Duodenal mucosa (tissue), 2 donors: ENCODE measurements at regions not wholly inside any gene's neighbourhood (a gene's known extent, or its start where the extent isn't known, plus 50 kb on each side); places are given as distances from the start of the nearest gene placed in this dataset.
"Not testable (repeated sequence)": the region's sequence is repeated elsewhere in the genome, so short reads cannot be mapped to it uniquely, and the experiment has no call there.

Source experiments
- H3K27ac ChIP-seq: one replicate; pipeline ENCODE4 v1.7.0; 2013; ENCODE audit warnings: low read depth, low read length
- H3K27me3 ChIP-seq, 2 donors: one replicate each; pipeline ENCODE4 v1.7.0; 2013; ENCODE audit warnings: low read length in 2 of 2, control low read depth in 1 of 2; ENCODE audit not compliant: insufficient read depth in 2 of 2, control insufficient read depth in 1 of 2
- H3K36me3 ChIP-seq, 2 donors: one replicate each; pipeline ENCODE4 v1.7.0; 2013; ENCODE audit warnings: low read length in 2 of 2, control low read depth in 1 of 2; ENCODE audit not compliant: insufficient read depth in 2 of 2, control insufficient read depth in 1 of 2
- H3K4me1 ChIP-seq, 2 donors: one replicate each; pipeline ENCODE4 v1.7.0; 2013; ENCODE audit warnings: low read length in 2 of 2, control low read depth in 1 of 2; ENCODE audit not compliant: insufficient read depth in 2 of 2, control insufficient read depth in 1 of 2
- H3K4me3 ChIP-seq, 2 donors: one replicate each; pipeline ENCODE4 v1.7.0; 2013; ENCODE audit warnings: low read length in 2 of 2, low read depth in 1 of 2
- H3K9ac ChIP-seq, 2 donors: one replicate each; pipeline ENCODE4 v1.7.0; 2013; ENCODE audit warnings: low read length in 2 of 2, low read depth in 1 of 2
- H3K9me3 ChIP-seq, 2 donors: one replicate each; pipeline ENCODE4 v1.7.0; 2013; ENCODE audit warnings: low read length in 2 of 2, control low read depth in 1 of 2; ENCODE audit not compliant: control insufficient read depth in 1 of 2

GRCh38 chr4:20178902-20179576 is 72.7 kb upstream of the SLIT2 start:
- H3K9ac ChIP-seq, result no peak overlapping the region
- no peak overlapping the region for H3K4me3 ChIP-seq
- no peaks in the 10 kb centered on the region for H3K9me3 ChIP-seq
- H3K36me3 ChIP-seq, result no peaks in the 10 kb centered on the region
- H3K27ac ChIP-seq, result no peak overlapping the region
- H3K27me3 ChIP-seq, result no peaks in the 10 kb centered on the region
- no peaks in the 10 kb centered on the region for H3K4me1 ChIP-seq

DNA sequence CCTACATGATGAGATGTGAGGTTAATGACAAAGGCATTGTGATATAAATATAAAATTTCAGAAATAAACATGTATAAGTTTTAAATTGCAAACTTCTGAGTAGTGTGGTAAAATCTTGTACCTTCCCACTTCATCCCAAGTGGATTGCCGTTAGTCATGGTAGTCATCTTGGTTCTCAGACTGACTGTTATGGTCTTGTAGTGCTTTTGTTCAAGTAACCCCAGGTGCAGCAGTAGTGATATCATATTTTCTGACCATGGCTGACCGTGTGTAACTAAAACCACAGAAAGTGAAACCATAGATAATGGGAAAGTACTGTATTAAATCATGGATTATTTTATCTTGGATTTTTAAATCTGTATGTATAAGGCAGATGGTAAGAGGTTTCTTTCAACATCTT is 74.8 kb upstream of the SLIT2 start:
- Histone ChIP-seq H3K9ac (no peak overlapping the region), H3K4me1 (no peaks in the 10 kb centered on the region), H3K27ac (no peak overlapping the region), H3K9me3 (no peaks in the 10 kb centered on the region), H3K4me3 (no peak overlapping the region), H3K36me3 (no peaks in the 10 kb centered on the region), H3K27me3 (no peaks in the 10 kb centered on the region)

DNA sequence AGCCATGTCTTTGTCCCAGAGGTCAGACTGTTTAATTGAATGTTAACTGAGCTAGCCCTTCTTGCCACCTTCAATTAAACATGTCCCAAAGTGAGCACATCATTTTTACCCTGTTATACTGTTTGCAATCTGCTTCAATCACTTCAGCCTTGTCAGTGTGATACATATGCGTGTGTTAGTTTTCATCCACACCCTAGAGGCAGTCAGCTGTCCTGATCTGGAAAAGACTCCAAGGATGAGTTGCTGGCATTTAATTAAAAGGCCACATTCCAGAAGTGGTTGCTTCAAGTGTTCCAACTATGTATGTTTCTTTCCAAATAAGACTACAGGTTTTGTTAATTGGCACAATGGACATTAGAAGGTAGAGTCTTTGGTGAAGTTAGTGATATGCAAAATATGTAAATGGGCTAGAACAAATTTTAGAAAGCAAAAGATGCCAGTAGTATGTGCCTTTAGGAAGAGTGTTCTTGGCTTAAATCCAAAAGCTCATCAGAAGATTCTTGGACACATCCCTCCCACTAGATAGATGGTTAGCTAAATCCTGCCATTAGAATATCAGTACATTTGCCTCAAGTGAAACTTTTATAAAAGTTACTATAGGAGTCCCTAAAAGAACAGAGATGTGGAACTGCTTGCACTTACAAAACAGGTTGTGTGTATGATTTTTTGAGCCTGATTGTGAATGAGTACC is 79.5 kb upstream of the SLIT2 start:
- no peaks in the 10 kb centered on the region for H3K4me1 ChIP-seq

DNA sequence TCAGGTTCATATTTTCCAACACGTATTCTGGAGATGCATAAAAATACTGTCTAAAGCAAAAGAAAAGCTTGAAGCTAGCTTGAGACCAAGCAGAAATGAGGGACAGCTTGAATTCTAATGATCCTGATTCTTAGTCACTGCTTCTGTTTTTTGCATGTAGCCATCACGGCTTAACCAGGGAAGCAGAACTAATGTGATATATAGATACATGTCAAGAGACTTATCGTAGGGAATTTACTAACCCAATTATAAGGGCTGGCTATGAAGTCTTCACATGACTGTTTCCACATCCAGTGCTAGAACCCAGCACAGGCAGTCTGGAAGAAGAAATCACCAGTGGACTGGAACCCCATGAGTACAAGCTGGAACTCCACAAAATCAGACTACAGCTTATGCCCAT is 85.2 kb upstream of the SLIT2 start:
- Histone ChIP-seq H3K9me3 (no peaks in the 10 kb centered on the region), H3K4me1 (no peaks in the 10 kb centered on the region), H3K36me3 (no peaks in the 10 kb centered on the region), H3K27ac (no peak overlapping the region), H3K4me3 (no peak overlapping the region), H3K9ac (no peak overlapping the region), H3K27me3 (no peaks in the 10 kb centered on the region)

More for the DNA sequence above, 79.5 kb upstream of the SLIT2 start:
- Histone ChIP-seq H3K27me3 (no peaks in the 10 kb centered on the region), H3K9me3 (no peaks in the 10 kb centered on the region), H3K4me3 (no peak overlapping the region), H3K27ac (no peak overlapping the region), H3K36me3 (no peaks in the 10 kb centered on the region), H3K9ac (no peak overlapping the region)

DNA sequence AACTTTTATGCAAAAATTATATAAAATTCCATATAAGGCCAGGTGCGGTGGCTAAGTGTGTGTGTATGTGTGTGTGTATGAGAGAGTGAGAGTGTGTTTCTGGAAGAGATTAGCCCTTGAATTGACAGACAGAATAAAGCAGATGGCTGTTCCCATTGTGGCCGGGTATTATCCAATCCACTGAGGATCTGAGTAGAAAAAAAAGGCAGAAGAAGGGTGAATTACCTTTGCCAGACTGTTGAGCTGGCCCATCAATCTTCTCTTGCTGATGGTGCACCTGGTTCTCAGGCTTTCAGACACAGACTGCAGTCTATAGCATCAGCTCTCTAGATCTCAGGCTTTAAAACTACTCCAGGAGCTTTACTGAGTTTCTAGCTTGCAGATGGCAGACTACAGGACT is 92.2 kb upstream of the SLIT2 start:
- no peaks in the 10 kb centered on the region for H3K36me3 ChIP-seq
- no peak overlapping the region for H3K4me3 ChIP-seq
- H3K9me3 ChIP-seq, result peaks cover 0 to 3% of the 10 kb centered on the region in 2 donors
- no peak overlapping the region for H3K9ac ChIP-seq
- no peaks in the 10 kb centered on the region for H3K4me1 ChIP-seq
- no peaks in the 10 kb centered on the region for H3K27me3 ChIP-seq
- no peak overlapping the region for H3K27ac ChIP-seq

GRCh38 chr4:20158195-20158594 is 93.5 kb upstream of the SLIT2 start:
- no peak overlapping the region for H3K9ac ChIP-seq
- peaks cover 0 to 3% of the 10 kb centered on the region in 2 donors for H3K9me3 ChIP-seq
- no peak overlapping the region for H3K27ac ChIP-seq
- H3K36me3 ChIP-seq, result no peaks in the 10 kb centered on the region
- H3K4me3 ChIP-seq, result no peak overlapping the region
- no peaks in the 10 kb centered on the region for H3K27me3 ChIP-seq
- no peaks in the 10 kb centered on the region for H3K4me1 ChIP-seq

DNA sequence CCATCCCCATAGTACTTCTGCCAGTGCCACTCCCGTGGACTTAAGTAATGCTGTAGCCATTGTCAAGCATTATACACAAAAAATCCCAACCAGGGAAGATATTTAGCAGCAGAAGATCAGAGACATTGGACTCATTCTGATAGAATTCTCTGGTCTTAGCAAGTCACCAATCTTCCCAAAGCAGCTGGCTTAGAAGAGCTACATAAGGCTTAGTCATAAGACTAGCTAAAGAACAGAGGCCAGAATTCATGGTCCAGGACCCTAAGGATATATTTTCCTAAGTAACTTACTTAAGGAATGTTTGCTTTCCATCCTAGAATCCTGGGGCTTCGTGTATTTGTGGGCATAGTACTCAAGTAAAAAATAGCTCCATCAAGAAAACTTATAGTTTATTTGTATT is 100.3 kb upstream of the SLIT2 start:
- no peaks in the 10 kb centered on the region for H3K27me3 ChIP-seq
- H3K4me1 ChIP-seq, result no peaks in the 10 kb centered on the region
- no peaks in the 10 kb centered on the region for H3K36me3 ChIP-seq
- H3K9me3 ChIP-seq, result peaks cover 0 to 3% of the 10 kb centered on the region in 2 donors
- H3K4me3 ChIP-seq, result no peak overlapping the region
- H3K9ac ChIP-seq, result no peak overlapping the region
- H3K27ac ChIP-seq, result no peak overlapping the region

DNA sequence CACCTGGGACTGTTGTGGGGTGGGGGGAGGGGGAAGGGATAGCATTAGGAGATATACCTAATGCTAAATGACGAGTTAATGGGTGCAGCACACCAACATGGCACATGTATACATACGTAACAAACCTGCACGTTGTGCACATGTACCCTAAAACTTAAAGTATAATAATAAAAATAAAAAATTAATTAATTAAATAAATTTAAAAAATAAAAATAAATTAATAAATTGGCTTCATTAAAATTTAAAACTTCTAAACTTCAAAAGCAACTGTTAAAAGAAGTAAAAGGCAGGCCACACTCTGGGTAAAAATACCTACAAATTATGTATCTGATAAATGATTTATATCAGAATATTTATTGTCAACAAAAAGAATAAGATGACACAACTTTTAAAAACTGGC is 102.6 kb upstream of the SLIT2 start:
- not testable (repeated sequence) for H3K27ac ChIP-seq, H3K9me3 ChIP-seq, H3K4me3 ChIP-seq, H3K36me3 ChIP-seq, H3K27me3 ChIP-seq, H3K9ac ChIP-seq, H3K4me1 ChIP-seq

DNA sequence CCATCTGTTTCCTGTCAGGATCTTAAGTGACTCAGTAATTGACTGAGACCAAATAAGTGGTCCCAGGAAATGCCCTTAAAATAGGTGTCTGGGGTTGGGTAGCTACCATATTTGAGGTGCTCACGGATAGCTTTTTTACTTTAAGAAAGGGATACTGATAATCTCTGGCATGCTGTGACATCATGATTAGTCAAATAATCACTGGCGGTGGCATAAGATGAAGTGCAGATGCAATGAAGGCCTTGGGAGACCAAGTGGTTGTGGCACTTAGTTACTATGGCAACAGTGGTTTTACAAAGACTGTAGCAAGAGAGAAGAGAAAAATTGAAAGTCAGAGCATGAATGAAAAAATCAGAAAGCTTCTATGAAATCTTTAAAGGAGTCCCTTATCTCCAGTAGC is 114.5 kb upstream of the SLIT2 start:
- Histone ChIP-seq H3K9ac (no peak overlapping the region), H3K9me3 (no peaks in the 10 kb centered on the region), H3K4me3 (no peak overlapping the region), H3K27ac (no peak overlapping the region), H3K27me3 (no peaks in the 10 kb centered on the region), H3K36me3 (no peaks in the 10 kb centered on the region), H3K4me1 (no peaks in the 10 kb centered on the region)

DNA sequence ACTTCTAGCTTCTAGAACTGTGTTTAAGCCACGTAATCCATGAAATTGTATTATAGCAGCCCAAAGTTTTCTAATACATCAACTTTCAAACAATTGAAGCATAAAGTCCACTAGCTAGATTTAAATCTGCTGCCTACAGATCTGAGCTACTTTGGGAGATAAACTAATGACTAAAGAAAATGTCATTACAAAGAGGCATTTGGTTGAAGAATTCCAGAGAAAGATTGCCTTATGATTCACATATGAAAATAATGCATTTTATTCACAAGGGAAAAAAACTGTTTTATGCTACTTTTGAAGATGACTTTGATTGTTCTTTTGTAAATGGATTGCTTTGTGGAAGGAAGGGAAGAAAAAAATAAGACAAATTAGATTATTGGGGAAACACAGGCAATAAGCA is 124.1 kb upstream of the SLIT2 start:
- Histone ChIP-seq H3K27ac (no peak overlapping the region), H3K36me3 (no peaks in the 10 kb centered on the region), H3K9me3 (no peaks in the 10 kb centered on the region), H3K9ac (no peak overlapping the region), H3K4me1 (no peaks in the 10 kb centered on the region), H3K27me3 (no peaks in the 10 kb centered on the region), H3K4me3 (no peak overlapping the region)
